Activated CD4-positive, alpha-beta T cell treated with anti-CD3 and anti-CD28 coated beads for 48 hours (primary cell): ENCODE measurements at regions not wholly inside any gene's neighbourhood (a gene's known extent, or its start where the extent isn't known, plus 50 kb on each side); places are given as distances from the start of the nearest gene placed in this dataset.
"Not testable (repeated sequence)": the region's sequence is repeated elsewhere in the genome, so short reads cannot be mapped to it uniquely, and the experiment has no call there.

Experiments used
- DNase-seq: peaks from one replicate; pipeline ENCODE4 v3.0.0-alpha.2; 2020

GRCh38 chr1:4175566-4176405 is 275.7 kb upstream of the C1orf174 start:
- no peak for DNase-seq

DNA sequence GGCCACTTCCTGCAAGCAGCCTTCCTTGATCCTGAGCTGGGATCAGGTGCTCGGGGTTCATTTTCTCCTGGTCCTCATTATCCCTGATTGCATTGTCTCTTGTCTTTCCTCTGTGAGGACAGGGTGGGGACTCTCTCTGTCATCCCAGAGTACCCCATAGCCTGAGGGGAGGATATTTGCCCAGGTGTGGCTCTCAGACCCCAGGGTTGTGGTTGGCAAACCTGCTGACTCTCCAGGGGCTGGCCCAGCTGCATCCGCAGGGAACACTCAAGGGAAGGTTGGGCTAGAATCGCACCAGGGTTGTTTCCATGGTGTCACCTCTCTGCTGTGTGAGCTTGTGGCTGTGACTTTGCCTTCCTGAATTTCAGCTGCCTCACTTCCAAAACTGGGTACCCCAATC is 276.8 kb upstream of the C1orf174 start:
- DNase-seq: no peak

GRCh38 chr1:4177425-4178150 is 277.5 kb upstream of the C1orf174 start:
- no peak for DNase-seq

- DNase-seq: no peak
Observed at GRCh38 chr1:4178501-4179113, 278.5 kb upstream of the C1orf174 start.

DNA sequence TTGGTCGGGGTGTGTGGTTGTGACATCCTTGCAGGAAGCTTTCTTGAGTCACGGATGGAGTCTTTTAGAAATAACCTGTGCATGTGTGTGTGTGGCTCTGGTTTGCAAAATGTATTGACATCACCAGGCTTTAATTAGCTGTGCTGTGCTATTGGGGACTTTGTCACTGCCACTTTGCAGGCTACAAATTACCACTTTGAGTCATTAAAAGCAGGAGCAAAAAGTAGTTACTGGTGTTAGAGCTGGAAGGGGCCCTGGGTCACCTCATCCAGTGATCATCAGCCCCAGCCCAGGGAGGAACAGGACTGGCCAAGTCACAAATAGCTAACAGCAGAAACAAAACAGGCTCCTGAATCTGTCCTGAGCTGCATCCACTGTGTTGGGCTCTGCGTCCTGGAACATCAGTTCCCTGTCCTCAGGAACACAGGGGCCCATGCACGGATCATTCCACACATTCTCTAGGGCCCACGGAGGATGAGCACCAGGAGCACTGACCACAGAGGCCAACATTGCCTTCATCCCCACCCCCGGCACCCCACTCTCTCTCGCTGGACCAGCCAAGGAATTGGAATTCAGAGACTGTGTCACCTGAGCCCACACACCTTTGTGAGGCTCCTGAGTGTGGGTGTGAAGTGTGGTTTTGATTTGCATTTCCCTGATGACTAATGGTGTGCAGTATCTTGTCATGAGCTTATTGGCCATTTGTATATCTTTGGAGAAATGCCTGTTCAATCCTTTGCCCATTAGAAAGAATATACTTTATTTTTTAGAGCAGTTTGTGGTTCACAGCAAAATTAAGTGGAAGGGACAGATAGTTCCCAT is 280.1 kb upstream of the C1orf174 start:
- no peak for DNase-seq

DNA sequence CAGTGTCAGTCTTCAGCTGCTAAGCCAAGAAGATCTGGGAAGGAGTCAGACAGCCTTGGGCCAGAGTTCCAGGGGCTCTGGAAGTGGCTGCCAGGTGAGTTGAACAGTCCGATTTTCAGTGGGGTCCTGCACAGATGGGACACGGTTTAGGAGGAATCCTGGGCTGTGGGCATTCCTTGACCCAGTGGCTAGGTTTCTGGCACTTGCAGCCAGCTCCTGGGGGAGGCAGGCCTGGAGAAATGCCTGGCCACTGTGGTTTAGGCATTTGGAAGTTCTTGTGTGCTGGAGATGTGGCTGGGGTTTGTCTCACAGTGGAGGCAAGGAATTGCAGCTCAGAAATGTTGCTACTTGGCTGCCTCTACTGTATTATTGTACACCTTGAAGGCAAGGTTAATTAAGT is 286.4 kb upstream of the C1orf174 start:
- not testable (repeated sequence) for DNase-seq

DNA sequence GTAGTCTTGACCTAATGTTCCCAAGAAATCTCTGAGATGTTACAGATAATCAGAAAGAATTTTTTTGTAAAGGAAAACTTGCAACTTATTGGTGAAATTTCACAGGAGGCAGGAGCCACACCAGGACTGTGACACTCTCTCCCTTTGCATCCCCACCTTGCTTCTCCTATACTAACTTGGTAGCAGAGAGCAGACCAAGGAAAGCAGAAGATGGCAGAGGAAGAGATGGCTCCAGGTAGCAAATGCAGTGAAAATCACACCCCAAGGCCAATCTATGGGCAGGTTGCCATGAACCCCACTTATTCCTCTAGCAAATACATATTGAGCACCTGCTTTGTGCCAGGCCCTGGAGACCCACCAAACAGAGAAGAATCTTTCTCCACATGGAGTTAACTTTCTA is 303.4 kb upstream of the C1orf174 start:
- DNase-seq: no peak

DNA sequence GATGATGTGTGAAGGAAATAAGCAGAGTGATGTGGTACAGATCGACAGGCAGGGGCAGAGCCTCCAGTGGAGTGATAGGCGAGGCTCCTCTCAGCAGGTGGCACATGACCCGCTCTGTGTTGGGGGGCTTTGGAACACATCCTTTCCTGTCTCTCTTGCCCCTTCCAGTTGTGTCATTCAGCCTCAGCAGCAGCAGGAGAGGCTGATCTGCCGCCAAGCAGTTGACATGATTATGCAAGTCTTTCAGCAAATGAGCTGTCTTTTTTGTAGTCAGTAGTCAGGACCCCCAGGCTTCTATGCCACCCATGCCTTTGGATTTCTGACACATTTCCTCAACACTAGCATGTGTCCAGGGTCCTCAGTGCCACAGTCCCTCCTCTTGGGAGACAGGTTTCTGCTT is 307.1 kb upstream of the C1orf174 start:
- DNase-seq: no peak

DNA sequence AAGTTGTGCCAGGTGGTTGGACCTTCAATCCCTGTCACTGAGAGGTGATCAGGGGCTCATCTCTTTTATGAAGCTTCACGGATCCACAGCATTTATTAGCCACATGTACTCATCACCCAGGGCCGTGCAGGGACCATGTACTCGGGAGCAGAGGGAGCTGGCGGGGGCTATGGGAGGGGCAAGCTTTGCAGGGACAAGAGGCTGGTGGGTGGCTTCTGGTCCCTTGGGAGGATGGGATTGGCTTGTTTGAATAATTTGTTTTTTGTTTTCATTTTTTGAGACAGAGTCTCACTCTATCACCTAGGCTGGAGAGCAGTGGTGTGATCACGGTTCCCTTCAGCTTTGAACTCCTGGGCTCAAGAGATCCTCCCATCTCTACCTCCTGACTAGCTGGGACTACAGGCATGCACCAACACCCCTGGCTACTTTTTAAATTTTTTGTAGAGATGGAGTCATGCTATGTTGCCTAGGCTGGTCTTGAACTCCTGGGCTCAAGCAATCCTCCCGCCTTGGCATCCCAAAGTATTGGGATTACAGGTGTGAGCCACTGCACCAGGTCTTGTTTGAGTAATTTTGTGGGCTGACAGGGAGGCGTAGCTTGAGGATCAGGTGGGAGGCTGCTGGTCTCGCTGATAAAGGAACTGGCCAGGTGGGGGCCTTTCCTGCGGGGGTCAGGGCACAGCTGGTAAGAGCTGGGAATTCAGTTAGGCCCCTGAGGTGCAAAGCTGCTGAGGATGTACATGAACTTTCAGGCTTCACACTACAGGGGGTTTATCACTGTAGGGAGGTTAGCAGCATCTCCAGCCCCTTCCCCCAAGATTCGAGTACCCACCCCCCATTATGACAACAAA is 308.0 kb upstream of the C1orf174 start:
- DNase-seq: no peak

DNA sequence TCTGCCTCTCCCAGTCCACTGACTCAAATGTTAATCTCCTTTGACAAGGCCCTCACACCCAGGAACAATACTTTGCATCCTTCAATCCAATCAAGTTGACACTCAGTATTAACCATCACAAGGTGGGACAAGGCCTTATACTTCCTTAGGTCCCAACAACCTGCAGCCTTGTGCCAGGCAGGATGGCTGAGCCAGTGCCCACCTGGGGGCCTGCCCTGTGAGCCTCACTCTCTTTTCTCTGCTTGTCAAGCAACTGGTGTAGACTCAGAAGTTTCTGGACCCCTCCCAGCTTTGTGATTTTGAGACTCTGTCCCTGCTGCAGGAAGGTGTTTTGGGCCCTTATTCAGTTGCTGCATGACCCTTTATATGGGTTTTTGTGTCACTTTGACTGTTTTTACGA is 310.0 kb upstream of the C1orf174 start:
- no peak for DNase-seq

DNA sequence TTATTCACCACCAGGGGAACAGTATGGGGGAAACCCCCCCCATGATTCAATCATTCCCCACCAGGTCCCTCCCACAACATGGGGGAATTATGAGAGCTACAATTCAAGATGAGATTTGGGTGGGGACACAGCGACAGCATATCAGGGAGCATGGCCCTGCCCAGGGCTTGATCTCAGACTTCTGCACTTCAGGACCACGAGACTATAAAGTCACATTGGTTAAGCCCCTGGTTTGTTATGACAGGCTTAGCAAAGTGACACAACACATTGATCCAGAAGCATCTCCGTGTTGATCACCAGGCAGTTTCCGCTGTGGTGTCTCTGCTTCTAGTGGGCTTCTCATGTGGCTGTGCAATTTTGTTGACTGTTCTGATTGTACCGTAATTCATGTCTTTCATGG is 312.7 kb upstream of the C1orf174 start:
- DNase-seq: no peak

DNA sequence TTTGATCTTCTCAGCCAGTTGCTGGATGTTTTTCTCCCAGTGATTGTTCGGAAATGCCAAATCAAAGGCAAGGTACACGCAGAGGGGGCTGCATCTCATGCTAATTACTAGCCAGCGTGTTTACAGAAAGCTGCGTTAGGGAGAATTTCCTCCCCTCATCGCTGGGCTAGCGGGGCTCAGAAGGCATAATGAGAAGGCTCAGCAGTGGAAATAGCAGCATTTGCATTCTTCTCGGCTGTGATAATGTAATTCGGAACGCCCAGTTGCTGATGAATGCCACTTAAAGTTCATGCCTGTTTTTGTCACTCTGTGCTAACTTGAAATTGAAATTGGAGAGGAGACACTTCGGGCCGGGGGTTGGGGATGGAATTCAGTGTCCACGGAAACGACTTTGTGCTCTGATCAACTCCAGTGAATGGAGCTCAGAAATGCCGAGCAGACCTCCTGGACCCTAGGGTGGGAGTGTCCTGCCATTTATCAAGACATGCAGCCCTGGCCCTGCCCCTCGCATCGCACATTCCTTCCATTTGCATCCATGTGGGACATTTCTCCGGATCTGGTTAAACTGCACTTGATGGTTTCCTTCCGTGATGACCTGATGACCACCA is 313.4 kb upstream of the C1orf174 start:
- no peak for DNase-seq

DNA sequence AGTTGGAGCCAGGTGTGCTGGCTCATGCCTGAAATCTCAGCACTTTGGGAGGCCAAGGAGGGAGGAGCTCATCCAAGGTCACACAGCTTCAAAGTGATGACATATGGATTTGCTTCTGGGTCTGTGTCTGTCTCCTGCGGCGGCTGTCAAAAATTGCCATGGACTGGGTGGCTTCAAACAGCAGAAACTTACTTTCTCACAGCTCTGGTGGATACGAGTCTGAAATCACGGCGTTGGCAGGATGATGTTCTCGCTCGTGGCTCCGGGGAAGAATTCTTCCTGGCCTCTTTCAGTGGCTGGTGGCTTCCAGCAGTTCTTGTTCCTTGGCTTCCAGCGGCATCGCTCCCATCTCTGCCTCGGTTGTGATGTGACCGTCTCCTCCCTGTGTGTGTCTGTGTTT is 314.8 kb upstream of the C1orf174 start:
- no peak for DNase-seq

DNA sequence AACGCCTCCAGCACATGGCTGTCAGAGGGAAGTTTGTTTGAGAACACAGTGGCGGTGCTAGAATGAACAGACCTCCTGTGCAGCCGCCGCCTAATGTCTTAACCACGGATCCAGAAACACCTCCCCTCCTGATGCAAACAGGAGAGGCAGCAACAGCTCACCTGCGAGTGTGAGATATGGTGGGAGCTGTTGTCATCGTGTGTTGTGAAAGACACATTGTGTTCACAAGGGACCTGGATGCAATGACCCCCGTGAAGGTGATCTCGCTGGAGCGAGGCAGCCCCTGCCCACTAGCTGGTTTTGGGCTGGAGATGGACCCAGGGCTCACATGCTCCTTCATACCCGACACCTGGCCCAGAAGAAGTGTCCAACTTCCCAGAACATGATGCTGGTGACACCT is 315.3 kb upstream of the C1orf174 start:
- DNase-seq: no peak

DNA sequence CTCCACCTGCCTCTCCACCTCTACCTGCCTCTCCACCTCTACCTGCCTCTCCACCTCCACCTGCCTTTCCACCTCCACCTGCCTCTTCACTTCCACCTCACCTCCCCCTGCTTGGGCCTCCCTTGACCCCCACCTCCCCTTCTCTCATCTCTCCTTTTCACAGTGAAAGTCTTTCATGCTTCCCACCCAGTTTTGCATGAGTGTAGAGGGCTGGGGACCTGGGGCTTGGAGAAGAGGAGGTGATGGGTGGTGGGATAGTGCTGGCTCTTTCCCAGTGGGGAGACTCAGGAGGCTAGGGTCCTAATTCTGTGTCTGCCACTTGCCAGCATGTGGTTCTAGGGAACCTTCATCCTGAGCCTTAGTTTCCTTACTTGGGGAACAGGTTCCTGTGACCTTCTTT is 316.2 kb upstream of the C1orf174 start:
- no peak for DNase-seq

GRCh38 chr1:4218619-4219018 is 318.5 kb upstream of the C1orf174 start:
- no peak for DNase-seq

GRCh38 chr1:4219111-4219510 is 319.0 kb upstream of the C1orf174 start:
- DNase-seq: no peak

DNA sequence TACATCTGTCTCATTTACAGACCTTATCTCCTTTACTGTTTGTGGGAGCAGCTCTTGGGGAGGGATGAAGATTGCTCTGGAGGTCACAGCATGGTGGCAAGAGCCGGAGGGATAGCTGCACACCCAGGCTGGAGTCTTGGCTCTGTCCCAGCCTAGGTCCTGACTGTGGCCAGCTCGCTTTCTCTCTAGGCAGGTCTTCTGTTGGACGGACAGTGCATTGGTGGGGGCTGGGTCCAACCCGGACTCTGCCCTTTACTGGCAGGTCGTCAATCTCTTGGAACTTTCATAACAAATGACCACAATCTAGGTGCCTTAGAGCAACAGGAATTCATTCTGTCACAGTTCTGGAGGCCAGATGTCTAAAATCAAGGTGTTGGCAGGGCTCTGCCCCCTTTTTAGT is 319.8 kb upstream of the C1orf174 start:
- no peak for DNase-seq

DNA sequence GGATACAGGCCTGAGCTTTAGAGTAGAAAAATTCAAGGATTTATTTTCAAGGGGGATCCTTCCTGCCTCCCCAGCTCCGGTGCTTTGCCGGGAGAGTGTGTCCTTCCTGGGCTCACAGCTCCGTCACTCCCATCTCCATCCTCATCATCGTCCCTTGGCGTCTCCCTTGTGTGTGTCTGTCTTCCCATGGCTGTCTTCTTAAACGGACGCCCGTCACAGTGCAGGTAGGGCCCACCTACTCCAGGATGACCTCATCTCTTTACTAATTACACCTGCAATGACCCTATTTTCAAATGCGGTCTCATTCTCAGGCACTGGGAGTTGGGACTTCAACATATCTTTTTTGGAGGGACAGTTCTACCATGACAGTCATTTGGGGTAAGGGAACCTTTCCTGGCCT is 320.3 kb upstream of the C1orf174 start:
- DNase-seq: no peak

DNA sequence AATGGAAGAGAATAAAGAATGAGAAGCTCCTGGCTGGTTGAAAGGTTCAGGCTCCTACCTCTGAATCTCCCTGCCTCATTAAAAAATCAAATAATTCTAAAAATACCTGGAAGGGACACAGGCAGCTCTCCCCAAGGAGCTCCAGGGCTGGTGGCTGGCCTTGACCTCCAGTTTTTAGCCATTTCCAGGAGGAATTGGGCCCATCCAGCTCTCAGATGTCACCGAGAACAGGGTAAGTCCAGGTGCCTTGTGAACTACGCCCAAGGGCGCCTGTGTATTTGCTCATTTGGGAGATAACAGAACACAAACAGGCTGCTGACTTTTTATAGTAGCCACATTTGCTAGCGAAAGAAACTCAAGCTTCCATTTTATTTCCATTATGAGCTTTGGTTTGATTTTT is 321.0 kb upstream of the C1orf174 start:
- DNase-seq: no peak

- no peak for DNase-seq
Observed at GRCh38 chr1:4224684-4225467, 324.8 kb upstream of the C1orf174 start.
